HepG2 (cell line): ENCODE measurements at regions not wholly inside any gene's neighbourhood (a gene's known extent, or its start where the extent isn't known, plus 50 kb on each side); places are given as distances from the start of the nearest gene placed in this dataset.

Experiments
- ATAC-seq: fragments of 200-7000 bp; cut with Tn5 transposase; 3 replicates; pipeline ENCODE4 v1.9.1; 2020; ENCODE audit warnings: mild to moderate bottlenecking, moderate library complexity
- BruUV-seq: library from RNA; stranded (reverse); fragments of 400-500 nt; replicated peaks from 2 replicates; lab custom pipeline; 2021; lab: Mats Ljungman, UMichigan
- CTCF ChIA-PET: fragments of 300-600 bp; formaldehyde crosslinking; extraction: SDS; loops from one replicate; lab custom pipeline; 2021; ENCODE audit warnings: low total read pairs, inconsistent platforms, low intra/inter-chr PET ratio; lab: Yijun Ruan, JAX
- POLR2A ChIA-PET: fragments of 350-600 bp; sonication (Branson Sonifier 250); formaldehyde crosslinking; loops from one replicate; lab custom pipeline; 2020; ENCODE audit warnings: antibody characterized with exemption, inconsistent platforms; lab: Yijun Ruan, JAX
- DNase-seq: peaks from one replicate; pipeline ENCODE4 v3.0.0-alpha.2; 2015; ENCODE audit warnings: low spot score
- FAIRE-seq: peaks from 3 replicates; lab custom pipeline; 2011; peaks lifted over from hg19 to GRCh38; lab: Jason Lieb, UNC
- H2AFZ ChIP-seq: one replicate; pipeline ENCODE4 v1.6.1; 2011; ENCODE audit warnings: low read length, inconsistent platforms
- H3K27ac ChIP-seq: fragments of 300-600 bp; 3 replicates; pipeline ENCODE4 v1.8.0; 2011; ENCODE audit warnings: mixed run types, mild to moderate bottlenecking, mixed read lengths, low read length, inconsistent platforms; ENCODE audit not compliant: insufficient read depth; ENCODE audit errors: extremely low read length
- H3K27me3 ChIP-seq, 2 experiments: fragments of 200-600 bp in 1 of 2; 2 replicates in 1 of 2; 3 replicates in 1 of 2; pipeline versions ENCODE4 v1.6.0 to v1.8.0; 2011; ENCODE audit warnings: low read length in 2 of 2, mild to moderate bottlenecking in 2 of 2, moderate library complexity in 2 of 2, inconsistent platforms in 1 of 2; ENCODE audit not compliant: insufficient read depth in 2 of 2, control insufficient read depth in 1 of 2
- H3K36me3 ChIP-seq, 2 experiments: fragments of 200-600 bp in 1 of 2; replicated peaks in 1 of 2; 2 replicates in 1 of 2; 3 replicates in 1 of 2; pipeline versions ENCODE4 v1.5.1 to v1.8.0; 2011; ENCODE audit warnings: low read length in 2 of 2, inconsistent platforms in 1 of 2; ENCODE audit not compliant: insufficient read depth in 2 of 2, control insufficient read depth in 1 of 2
- H3K4me1 ChIP-seq: 2 replicates; pipeline ENCODE4 v1.5.1; 2012; ENCODE audit warnings: low read length, inconsistent platforms; ENCODE audit not compliant: insufficient read depth
- H3K4me2 ChIP-seq: 2 replicates; pipeline ENCODE4 v1.6.0; 2011; ENCODE audit warnings: low read depth, low read length, inconsistent platforms
- H3K4me3 ChIP-seq, 3 experiments: fragments of 200-600 bp in 1 of 3; sonication (generic), shearing (Covaris generic) in 1 of 3; replicated peaks in 1 of 3; 2 replicates each; pipeline ENCODE4 v1.5.1; 2011 to 2016; ENCODE audit warnings: low read length in 3 of 3, inconsistent platforms in 2 of 3, low read depth in 2 of 3, mild to moderate bottlenecking in 2 of 3, control low read depth in 1 of 3, mixed read lengths in 1 of 3; ENCODE audit not compliant: insufficient read depth in 1 of 3
- H3K79me2 ChIP-seq: one replicate; pipeline ENCODE4 v1.6.1; 2011; ENCODE audit warnings: low read length, inconsistent platforms; ENCODE audit not compliant: insufficient read depth
- H3K9ac ChIP-seq: 2 replicates; pipeline ENCODE4 v1.6.0; 2011; ENCODE audit warnings: mild to moderate bottlenecking, low read depth, low read length, inconsistent platforms; ENCODE audit not compliant: insufficient read depth
- H3K9me3 ChIP-seq: 2 replicates; pipeline ENCODE4 v1.5.1; 2012; ENCODE audit warnings: mild to moderate bottlenecking, low read length
- H4K20me1 ChIP-seq: 2 replicates; pipeline ENCODE4 v1.6.0; 2011; ENCODE audit warnings: inconsistent platforms, mild to moderate bottlenecking, low read length, moderate library complexity; ENCODE audit not compliant: insufficient read depth
- ARNTL ChIP-seq: sonication (generic); formaldehyde crosslinking; IDR thresholded peaks from 2 replicates; pipeline ENCODE4 v1.4.0; 2020; ENCODE audit warnings: mild to moderate bottlenecking, missing genetic modification reagents
- BRD4 ChIP-seq: sonication (generic); formaldehyde crosslinking; IDR thresholded peaks from 2 replicates; pipeline ENCODE4 v1.4.0; 2020; ENCODE audit warnings: missing genetic modification reagents
- CBFB ChIP-seq: sonication (generic); formaldehyde crosslinking; IDR thresholded peaks from 2 replicates; pipeline ENCODE4 v1.4.0; 2020; ENCODE audit warnings: missing genetic modification reagents
- GLI4 ChIP-seq: sonication (generic); formaldehyde crosslinking; IDR thresholded peaks from 2 replicates; pipeline ENCODE4 v1.5.1; 2020; ENCODE audit warnings: missing genetic modification reagents, mild to moderate bottlenecking, moderate library complexity, borderline replicate concordance
- MLXIP ChIP-seq: sonication (generic); formaldehyde crosslinking; IDR thresholded peaks from 2 replicates; pipeline ENCODE4 v1.9.0; 2021; ENCODE audit warnings: missing genetic modification reagents, borderline replicate concordance
- NCOA2 ChIP-seq: sonication (generic); formaldehyde crosslinking; IDR thresholded peaks from 2 replicates; pipeline ENCODE4 v1.8.0; 2022; ENCODE audit warnings: inconsistent platforms
- SMAD1 ChIP-seq: sonication (generic); formaldehyde crosslinking; IDR thresholded peaks from 2 replicates; pipeline ENCODE4 v1.4.0; 2020; ENCODE audit warnings: missing genetic modification reagents, low read depth, mild to moderate bottlenecking, borderline replicate concordance
- SRSF9 ChIP-seq: fragments of 200-400 bp; formaldehyde crosslinking; IDR thresholded peaks from 2 replicates; pipeline ENCODE4 v1.6.1; 2018; ENCODE audit warnings: borderline replicate concordance, mild to moderate bottlenecking, low read depth, low read length; ENCODE audit not compliant: insufficient read depth, poor library complexity, severe bottlenecking
- TRIM22 ChIP-seq: fragments of 450-650 bp; IDR thresholded peaks from 2 replicates; pipeline ENCODE4 v1.6.1; 2017
- YEATS4 ChIP-seq: sonication (generic); formaldehyde crosslinking; IDR thresholded peaks from 2 replicates; pipeline ENCODE4 v1.4.0; 2020; ENCODE audit warnings: missing genetic modification reagents, borderline replicate concordance
- WGBS: methylation state at CpG from one replicate; pipeline ENCODE4 v1.1.6; 2017; ENCODE audit warnings: low lambda C conversion rate; 5-methylcytosine and 5-hydroxymethylcytosine counted together
- in situ Hi-C: cut with HindIII; loops from 2 replicates; pipeline ENCODE4 v1.10.0; 2017; ENCODE audit warnings: low pct_unique_long_range_greater_than_20kb; ENCODE audit not compliant: extremely low pct_ligation_motif_present
- intact Hi-C: fragments of 100-400 bp; cut with micrococcal nuclease; formaldehyde crosslinking; loops from one replicate; pipeline ENCODE4 v1.10.0; 2022; ENCODE audit not compliant: unreplicated experiment
- TF ChIP-seq, protein P1 (sequence below): sonication (generic); formaldehyde crosslinking; IDR thresholded peaks from 2 replicates; pipeline ENCODE4 v1.4.0; 2020; ENCODE audit warnings: missing genetic modification reagents
- TF ChIP-seq, protein P2 (sequence below): sonication (generic); formaldehyde crosslinking; IDR thresholded peaks from 2 replicates; pipeline ENCODE4 v1.9.0; 2022; ENCODE audit warnings: low read depth, missing genetic modification reagents

DNA sequence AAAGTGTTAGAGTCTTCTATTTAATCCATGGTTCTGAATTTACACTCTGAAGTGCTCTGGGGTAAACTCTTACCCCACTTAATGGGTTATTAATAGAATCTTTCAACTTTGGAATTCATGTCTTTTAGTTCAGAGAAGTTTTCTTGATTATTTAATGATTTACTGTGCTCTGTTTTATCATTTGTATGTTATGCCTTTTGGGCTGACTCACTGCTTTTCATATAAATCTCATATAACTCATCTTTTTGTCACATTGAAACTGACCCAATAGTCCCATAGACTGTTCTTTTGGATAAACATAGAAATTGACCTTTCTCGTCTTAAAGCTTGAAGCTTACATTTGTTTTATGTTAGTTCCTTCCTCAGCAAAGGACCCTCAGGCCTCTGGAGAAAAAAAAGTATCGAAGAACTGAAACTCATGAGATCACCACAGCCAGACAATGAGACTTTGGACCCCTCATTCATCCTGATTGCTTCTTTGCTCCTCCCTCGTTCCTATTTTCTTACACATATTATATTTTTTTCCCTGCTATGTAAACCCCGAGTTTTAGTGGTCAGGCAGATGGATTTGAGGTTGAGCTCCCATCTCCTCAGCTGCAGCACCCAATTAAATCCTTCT, 229.1 kb upstream of the CBLB start:
- ChIA-PET CTCF (no interaction called here), POLR2A (no interaction called here)
- Histone ChIP-seq H3K4me1 (no peaks in the 10 kb centered on the region), H2AFZ (no peak overlapping the region), H3K27ac (no peak overlapping the region), H3K36me3 (no peaks in the 10 kb centered on the region), H3K79me2 (no peaks in the 10 kb centered on the region), H4K20me1 (no peaks in the 10 kb centered on the region), H3K4me2 (no peak overlapping the region), H3K9me3 (no peaks in the 10 kb centered on the region), H3K27me3 (no peaks in the 10 kb centered on the region), H3K9ac (no peak overlapping the region), H3K4me3 (no peak overlapping the region)
- BruUV-seq, result no TSS peak
- 1% methylated on average over 4 of the region's 4 CpGs for WGBS
- FAIRE-seq (no peak), ATAC-seq (no peak), DNase-seq (no peak)
- in situ Hi-C loops (no loop called here), intact Hi-C loops (no loop called here)
- TF ChIP-seq CBFB (CRISPR knock-in tag), result no peak
- no peak for TF ChIP-seq NCOA2 (CRISPR knock-in tag)
- TF ChIP-seq ARNTL (CRISPR knock-in tag), result no peak
- TF ChIP-seq SMAD1 (CRISPR knock-in tag), result no peak
- TF ChIP-seq, protein P1, sequence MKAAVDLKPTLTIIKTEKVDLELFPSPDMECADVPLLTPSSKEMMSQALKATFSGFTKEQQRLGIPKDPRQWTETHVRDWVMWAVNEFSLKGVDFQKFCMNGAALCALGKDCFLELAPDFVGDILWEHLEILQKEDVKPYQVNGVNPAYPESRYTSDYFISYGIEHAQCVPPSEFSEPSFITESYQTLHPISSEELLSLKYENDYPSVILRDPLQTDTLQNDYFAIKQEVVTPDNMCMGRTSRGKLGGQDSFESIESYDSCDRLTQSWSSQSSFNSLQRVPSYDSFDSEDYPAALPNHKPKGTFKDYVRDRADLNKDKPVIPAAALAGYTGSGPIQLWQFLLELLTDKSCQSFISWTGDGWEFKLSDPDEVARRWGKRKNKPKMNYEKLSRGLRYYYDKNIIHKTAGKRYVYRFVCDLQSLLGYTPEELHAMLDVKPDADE, result no peak
- TF ChIP-seq YEATS4 (CRISPR knock-in tag), result no peak
- TF ChIP-seq SRSF9, result no peak
- TF ChIP-seq MLXIP (CRISPR knock-in tag), result no peak
- TF ChIP-seq, protein P2, sequence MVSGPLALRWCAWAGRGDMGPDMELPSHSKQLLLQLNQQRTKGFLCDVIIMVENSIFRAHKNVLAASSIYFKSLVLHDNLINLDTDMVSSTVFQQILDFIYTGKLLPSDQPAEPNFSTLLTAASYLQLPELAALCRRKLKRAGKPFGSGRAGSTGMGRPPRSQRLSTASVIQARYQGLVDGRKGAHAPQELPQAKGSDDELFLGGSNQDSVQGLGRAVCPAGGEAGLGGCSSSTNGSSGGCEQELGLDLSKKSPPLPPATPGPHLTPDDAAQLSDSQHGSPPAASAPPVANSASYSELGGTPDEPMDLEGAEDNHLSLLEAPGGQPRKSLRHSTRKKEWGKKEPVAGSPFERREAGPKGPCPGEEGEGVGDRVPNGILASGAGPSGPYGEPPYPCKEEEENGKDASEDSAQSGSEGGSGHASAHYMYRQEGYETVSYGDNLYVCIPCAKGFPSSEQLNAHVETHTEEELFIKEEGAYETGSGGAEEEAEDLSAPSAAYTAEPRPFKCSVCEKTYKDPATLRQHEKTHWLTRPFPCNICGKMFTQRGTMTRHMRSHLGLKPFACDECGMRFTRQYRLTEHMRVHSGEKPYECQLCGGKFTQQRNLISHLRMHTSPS (CRISPR knock-in tag), result no peak
- no peak for TF ChIP-seq TRIM22
- no peak for TF ChIP-seq BRD4 (CRISPR knock-in tag)
- no peak for TF ChIP-seq GLI4
